ENCODE measurements at regions not wholly inside any gene's neighbourhood (a gene's known extent, or its start where the extent isn't known, plus 50 kb on each side); places are given as distances from the start of the nearest gene placed in this dataset.

DNA sequence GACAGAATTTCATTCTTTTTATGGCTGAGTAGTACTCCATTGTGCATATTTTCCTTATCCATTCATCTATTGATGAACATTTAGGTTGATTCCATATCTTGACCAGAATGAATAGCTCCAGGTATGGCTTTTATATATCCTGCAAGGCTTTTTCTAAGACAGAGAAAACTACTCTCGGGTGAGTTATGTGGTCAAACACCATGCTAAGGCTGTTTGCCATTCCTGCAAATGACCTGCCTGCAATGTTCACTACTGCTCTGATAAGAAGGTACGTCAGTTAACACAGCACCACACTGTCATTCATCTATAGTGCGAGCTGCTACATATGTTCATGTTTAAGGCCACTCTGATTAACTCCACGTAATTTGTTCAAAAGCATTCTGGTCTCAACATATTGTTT is 256.8 kb upstream of the RGMB start:
- ChIA-PET POLR2A (no interaction called here), CTCF (no interaction called here)
- Mint-ChIP-seq H3K9me3 (no peaks in the 10 kb centered on the region), H3K36me3 (no peaks in the 10 kb centered on the region), H3K27ac (no peak overlapping the region), H3K4me3 (no peak overlapping the region), H3K27me3 (peaks cover 0 to 6% of the 10 kb centered on the region in 2 donors), H3K4me1 (no peaks in the 10 kb centered on the region)
- 90% methylated on average over 2 of the region's 4 CpGs for WGBS (ENCODE audit: insufficient coverage)
- no peaks in the 10 kb centered on the region for H3K9me3 ChIP-seq
- no peaks in the 10 kb centered on the region for H3K4me1 ChIP-seq (ENCODE audit: control insufficient read depth in 1 of 2, extremely low read depth in 1 of 2, insufficient read depth in 2 of 2, low read length in 2 of 2)
- DNase-seq = no peak
- H3K27me3 ChIP-seq (replicated peaks in 1 of 2; ENCODE audit: control insufficient read depth in 2 of 2, extremely low read depth in 1 of 2, insufficient read depth in 2 of 2, low read length in 1 of 2) = no peaks in the 10 kb centered on the region
- H3K27ac ChIP-seq (ENCODE audit: low read length) = no peak overlapping the region
- no peak for ATAC-seq (replicated peaks in 1 of 4)
- H3K36me3 ChIP-seq (ENCODE audit: control insufficient read depth in 2 of 2, extremely low read depth in 1 of 2, insufficient read depth in 1 of 2, low read length in 1 of 2) = no peaks in the 10 kb centered on the region
- no peak overlapping the region for H3K4me3 ChIP-seq (ENCODE audit: control insufficient read depth in 1 of 2, extremely low read depth in 1 of 2, low read length in 1 of 2)

DNA sequence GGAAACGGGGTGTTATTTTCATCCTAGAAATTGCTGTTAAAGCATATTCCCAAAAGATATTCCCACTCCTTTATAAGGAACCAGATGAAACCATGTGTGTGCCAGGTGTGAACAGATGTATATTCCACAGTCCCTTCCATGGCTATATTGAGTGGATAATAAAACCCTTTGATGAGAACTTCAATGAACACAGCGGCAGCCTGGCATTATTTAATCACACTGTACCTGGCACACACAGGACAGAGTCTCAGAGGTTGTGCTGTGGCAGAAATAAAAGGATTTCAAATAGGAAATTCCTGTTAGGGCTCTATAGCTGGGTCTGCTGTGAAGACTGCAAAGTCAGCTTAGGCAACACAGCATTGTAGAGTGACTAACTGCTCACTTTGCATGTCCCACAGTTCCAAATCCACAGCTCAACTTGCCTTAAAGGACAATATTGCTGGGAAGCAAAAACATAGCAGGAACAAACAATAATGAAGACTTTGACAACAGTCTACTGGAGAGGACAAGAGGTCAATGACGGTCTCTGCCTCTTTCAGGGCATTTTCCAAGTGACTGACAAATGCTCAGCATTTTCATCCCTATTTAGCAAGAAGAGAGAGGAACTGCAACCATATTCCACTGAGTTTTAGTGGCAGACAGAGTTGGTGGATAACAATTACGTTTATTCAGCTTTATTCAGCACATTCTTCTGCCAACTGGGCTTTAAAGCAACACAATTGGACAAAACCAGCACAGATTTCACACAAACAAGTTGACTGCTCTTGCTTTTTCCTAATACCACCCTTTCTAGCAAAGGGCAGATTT is 255.7 kb upstream of the RGMB start:
- no peak for DNase-seq
- ChIA-PET POLR2A (no interaction called here), CTCF (no interaction called here)
- no peak overlapping the region for H3K27ac Mint-ChIP-seq
- H3K4me3 ChIP-seq (ENCODE audit: control insufficient read depth in 1 of 2, extremely low read depth in 1 of 2, low read length in 1 of 2) = no peak overlapping the region
- no peak for ATAC-seq (replicated peaks in 1 of 4)
- no peak overlapping the region for H3K27ac ChIP-seq (ENCODE audit: low read length)
- no peaks in the 10 kb centered on the region for H3K9me3 Mint-ChIP-seq
- no peaks in the 10 kb centered on the region for H3K9me3 ChIP-seq
- no peak overlapping the region for H3K4me3 Mint-ChIP-seq
- H3K4me1 ChIP-seq (ENCODE audit: control insufficient read depth in 1 of 2, extremely low read depth in 1 of 2, insufficient read depth in 2 of 2, low read length in 2 of 2) = no peaks in the 10 kb centered on the region
- 71% methylated on average over 1 of the region's 4 CpGs for WGBS (ENCODE audit: insufficient coverage)
- H3K36me3 Mint-ChIP-seq = no peaks in the 10 kb centered on the region
- no peaks in the 10 kb centered on the region for H3K36me3 ChIP-seq (ENCODE audit: control insufficient read depth in 2 of 2, extremely low read depth in 1 of 2, insufficient read depth in 1 of 2, low read length in 1 of 2)
- H3K4me1 Mint-ChIP-seq = no peaks in the 10 kb centered on the region
- peaks cover 0 to 8% of the 10 kb centered on the region in 2 donors for H3K27me3 Mint-ChIP-seq
- no peaks in the 10 kb centered on the region for H3K27me3 ChIP-seq (replicated peaks in 1 of 2; ENCODE audit: control insufficient read depth in 2 of 2, extremely low read depth in 1 of 2, insufficient read depth in 2 of 2, low read length in 1 of 2)

- Mint-ChIP-seq H3K36me3 (no peaks in the 10 kb centered on the region), H3K27me3 (peaks cover 3 to 13% of the 10 kb centered on the region in 2 donors), H3K4me3 (no peak overlapping the region), H3K4me1 (no peaks in the 10 kb centered on the region), H3K27ac (no peak overlapping the region), H3K9me3 (no peaks in the 10 kb centered on the region)
- POLR2A ChIA-PET = interaction anchor here in 1 of 2 donors (0.6 kb wide), 1 partner anchor 21 kb away, joined by 4 read pairs; no protein-coding TSS in a partner anchor
- whole genome bisulfite sequencing (ENCODE audit: insufficient coverage) = no CpG with 5 or more reads among the region's 1 CpG
- no peak for ATAC-seq (replicated peaks in 1 of 4)
- no peaks in the 10 kb centered on the region for H3K36me3 ChIP-seq (ENCODE audit: control insufficient read depth in 2 of 2, extremely low read depth in 1 of 2, insufficient read depth in 1 of 2, low read length in 1 of 2)
- H3K27ac ChIP-seq (ENCODE audit: low read length) = no peak overlapping the region
- no peaks in the 10 kb centered on the region for H3K4me1 ChIP-seq (ENCODE audit: control insufficient read depth in 1 of 2, extremely low read depth in 1 of 2, insufficient read depth in 2 of 2, low read length in 2 of 2)
- CTCF ChIA-PET = no interaction called here
- H3K9me3 ChIP-seq = no peaks in the 10 kb centered on the region
- no peak overlapping the region for H3K4me3 ChIP-seq (ENCODE audit: control insufficient read depth in 1 of 2, extremely low read depth in 1 of 2, low read length in 1 of 2)
- no peak for DNase-seq
- no peaks in the 10 kb centered on the region for H3K27me3 ChIP-seq (replicated peaks in 1 of 2; ENCODE audit: control insufficient read depth in 2 of 2, extremely low read depth in 1 of 2, insufficient read depth in 2 of 2, low read length in 1 of 2)
Observed at GRCh38 chr5:98518754-98519153, 254.7 kb upstream of the RGMB start.

DNA sequence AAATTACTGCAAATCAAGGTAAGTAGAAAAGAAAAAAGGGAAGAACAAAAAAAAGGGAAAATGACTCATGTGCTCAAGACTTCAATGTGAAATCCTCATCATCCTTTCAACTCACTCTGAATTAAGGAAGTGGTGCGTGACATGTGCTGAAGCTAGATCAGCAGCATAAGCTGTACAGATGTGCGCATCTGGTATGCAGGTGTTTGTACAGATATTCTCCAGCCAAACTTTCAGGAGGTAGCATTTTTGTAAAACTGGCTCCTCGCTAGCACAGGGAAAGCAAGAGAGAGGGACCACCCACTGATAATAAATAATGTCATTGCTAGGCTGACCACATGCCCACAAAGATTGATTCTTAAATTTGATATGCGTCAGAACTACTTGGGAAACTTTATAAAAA is 253.9 kb upstream of the RGMB start:
- POLR2A ChIA-PET = no interaction called here

DNA sequence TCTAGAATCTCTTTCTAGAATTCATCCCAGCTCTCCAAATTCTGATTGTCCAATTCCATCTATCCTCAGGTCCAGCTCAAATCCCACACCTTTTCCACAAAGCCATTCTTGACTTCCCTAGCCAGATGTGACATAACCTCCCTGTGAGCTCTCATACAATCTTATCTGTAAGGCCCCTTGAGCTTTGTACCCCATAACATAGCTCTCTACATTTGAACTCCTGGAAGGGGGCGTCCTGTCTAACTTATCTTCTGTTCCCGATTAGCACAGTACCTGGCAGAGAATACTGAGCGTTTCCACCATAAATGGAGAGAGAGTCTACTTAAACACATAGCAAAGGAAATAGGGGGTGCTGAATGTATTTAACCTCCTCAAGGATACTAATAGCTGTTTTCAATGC is 251.6 kb upstream of the RGMB start:
- CTCF ChIA-PET = interaction anchor here in 1 of 2 donors (0.5 kb wide), 1 partner anchor 1258 kb away, joined by 7 read pairs; no protein-coding TSS in a partner anchor
- Mint-ChIP-seq H3K27me3 (peaks cover 3 to 13% of the 10 kb centered on the region in 2 donors), H3K9me3 (no peaks in the 10 kb centered on the region), H3K27ac (no peak overlapping the region), H3K36me3 (no peaks in the 10 kb centered on the region), H3K4me1 (no peaks in the 10 kb centered on the region), H3K4me3 (no peak overlapping the region)
- ATAC-seq (replicated peaks in 1 of 4) (no peak), DNase-seq (no peak)
- H3K9me3 ChIP-seq = no peaks in the 10 kb centered on the region
- WGBS (ENCODE audit: insufficient coverage) = no CpG with 5 or more reads among the region's 3 CpGs
- no peaks in the 10 kb centered on the region for H3K36me3 ChIP-seq (ENCODE audit: control insufficient read depth in 2 of 2, extremely low read depth in 1 of 2, insufficient read depth in 1 of 2, low read length in 1 of 2)
- H3K27me3 ChIP-seq (replicated peaks in 1 of 2; ENCODE audit: control insufficient read depth in 2 of 2, extremely low read depth in 1 of 2, insufficient read depth in 2 of 2, low read length in 1 of 2) = no peaks in the 10 kb centered on the region
- POLR2A ChIA-PET = interaction anchor here in 1 of 2 donors (0.7 kb wide), 1 partner anchor 69 kb away, joined by 3 read pairs; no protein-coding TSS in a partner anchor
- H3K4me1 ChIP-seq (ENCODE audit: control insufficient read depth in 1 of 2, extremely low read depth in 1 of 2, insufficient read depth in 2 of 2, low read length in 2 of 2) = no peaks in the 10 kb centered on the region
- no peak overlapping the region for H3K4me3 ChIP-seq (ENCODE audit: control insufficient read depth in 1 of 2, extremely low read depth in 1 of 2, low read length in 1 of 2)
- H3K27ac ChIP-seq (ENCODE audit: low read length) = no peak overlapping the region

More for the DNA sequence above, 253.9 kb upstream of the RGMB start:
- no peak overlapping the region for H3K27ac Mint-ChIP-seq
- CTCF ChIA-PET = no interaction called here
- H3K9me3 ChIP-seq = no peaks in the 10 kb centered on the region
- no peak overlapping the region for H3K4me3 Mint-ChIP-seq
- no peaks in the 10 kb centered on the region for H3K36me3 ChIP-seq (ENCODE audit: control insufficient read depth in 2 of 2, extremely low read depth in 1 of 2, insufficient read depth in 1 of 2, low read length in 1 of 2)
- no peaks in the 10 kb centered on the region for H3K4me1 Mint-ChIP-seq
- H3K27me3 Mint-ChIP-seq = peaks cover 3 to 13% of the 10 kb centered on the region in 2 donors
- H3K27me3 ChIP-seq (replicated peaks in 1 of 2; ENCODE audit: control insufficient read depth in 2 of 2, extremely low read depth in 1 of 2, insufficient read depth in 2 of 2, low read length in 1 of 2) = no peaks in the 10 kb centered on the region
- no peak overlapping the region for H3K4me3 ChIP-seq (ENCODE audit: control insufficient read depth in 1 of 2, extremely low read depth in 1 of 2, low read length in 1 of 2)
- ATAC-seq (replicated peaks in 1 of 4) (no peak), DNase-seq (no peak)
- no peak overlapping the region for H3K27ac ChIP-seq (ENCODE audit: low read length)
- no peaks in the 10 kb centered on the region for H3K9me3 Mint-ChIP-seq
- H3K36me3 Mint-ChIP-seq = no peaks in the 10 kb centered on the region
- no peaks in the 10 kb centered on the region for H3K4me1 ChIP-seq (ENCODE audit: control insufficient read depth in 1 of 2, extremely low read depth in 1 of 2, insufficient read depth in 2 of 2, low read length in 2 of 2)
- 20% methylated on average over 2 of the region's 4 CpGs for WGBS (ENCODE audit: insufficient coverage)

DNA sequence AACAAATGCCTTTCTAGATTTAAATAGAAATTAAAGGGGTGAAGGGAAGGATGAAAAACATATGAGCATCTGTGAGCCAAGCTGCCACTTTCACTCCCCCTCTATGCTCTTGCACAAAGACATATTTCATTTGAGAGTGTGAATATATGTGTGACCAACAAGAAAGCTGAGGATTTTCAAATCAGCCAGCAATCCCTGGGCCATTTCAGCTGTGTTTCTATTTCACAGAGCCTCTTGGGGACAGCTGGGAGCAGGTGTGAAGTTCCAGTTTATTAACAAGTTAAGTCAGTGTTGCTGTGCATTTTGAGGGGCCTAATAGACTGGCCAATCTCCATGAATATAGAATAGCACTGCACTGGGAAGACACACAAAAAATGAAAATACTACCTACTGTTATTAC is 248.7 kb upstream of the RGMB start:
- Histone ChIP-seq H3K4me1 (ENCODE audit: control insufficient read depth in 1 of 2, extremely low read depth in 1 of 2, insufficient read depth in 2 of 2, low read length in 2 of 2) (no peaks in the 10 kb centered on the region), H3K27ac (ENCODE audit: low read length) (no peak overlapping the region), H3K4me3 (ENCODE audit: control insufficient read depth in 1 of 2, extremely low read depth in 1 of 2, low read length in 1 of 2) (no peak overlapping the region), H3K36me3 (ENCODE audit: control insufficient read depth in 2 of 2, extremely low read depth in 1 of 2, insufficient read depth in 1 of 2, low read length in 1 of 2) (no peaks in the 10 kb centered on the region), H3K27me3 (replicated peaks in 1 of 2; ENCODE audit: control insufficient read depth in 2 of 2, extremely low read depth in 1 of 2, insufficient read depth in 2 of 2, low read length in 1 of 2) (no peaks in the 10 kb centered on the region), H3K9me3 (no peaks in the 10 kb centered on the region)
- CTCF ChIA-PET = no interaction called here
- POLR2A ChIA-PET = no interaction called here
- ATAC-seq (replicated peaks in 1 of 4) (no peak), DNase-seq (no peak)
- Mint-ChIP-seq H3K9me3 (no peaks in the 10 kb centered on the region), H3K27me3 (peaks cover 3 to 18% of the 10 kb centered on the region in 2 donors), H3K36me3 (no peaks in the 10 kb centered on the region), H3K27ac (no peak overlapping the region), H3K4me1 (no peaks in the 10 kb centered on the region), H3K4me3 (no peak overlapping the region)
